Colonic mucosa (tissue), 4 donors: ENCODE measurements at regions not wholly inside any gene's neighbourhood (a gene's known extent, or its start where the extent isn't known, plus 50 kb on each side); places are given as distances from the start of the nearest gene placed in this dataset.

Source experiments
- DNase-seq: peaks from one replicate; pipeline ENCODE4 v3.0.0-alpha.2; 2020
- H3K27ac ChIP-seq: fragments of 200-600 bp; one replicate; pipeline ENCODE4 v1.8.0; 2021
- H3K27me3 ChIP-seq: fragments of 200-600 bp; one replicate; pipeline ENCODE4 v1.8.0; 2021
- H3K36me3 ChIP-seq: fragments of 200-600 bp; one replicate; pipeline ENCODE4 v1.8.0; 2021
- H3K4me1 ChIP-seq: fragments of 200-600 bp; one replicate; pipeline ENCODE4 v1.8.0; 2021; ENCODE audit warnings: mild to moderate bottlenecking
- H3K4me3 ChIP-seq: fragments of 200-600 bp; one replicate; pipeline ENCODE4 v1.8.0; 2021
- H3K9ac ChIP-seq, 2 donors: one replicate each; pipeline ENCODE4 v1.7.0; 2013; ENCODE audit warnings: control low read depth in 2 of 2, low read depth in 2 of 2, low read length in 2 of 2
- H3K9me3 ChIP-seq: fragments of 200-600 bp; one replicate; pipeline ENCODE4 v1.8.0; 2021
- intact Hi-C: fragments of 100-400 bp; cut with DNase I; formaldehyde crosslinking; loops from one replicate; pipeline ENCODE4 v1.14.1; 2022
- TF ChIP-seq, protein P1 (sequence below): fragments of 200-600 bp; IDR thresholded peaks from one replicate; pipeline ENCODE4 v1.8.0; 2022; ENCODE audit warnings: antibody characterized with exemption, mild to moderate bottlenecking
- donor health status: healthy.
- donor health status: DM: no; HTN: no; CAD: no.
- donor health status: DM: no; HTN: no; CAD: no.

DNA sequence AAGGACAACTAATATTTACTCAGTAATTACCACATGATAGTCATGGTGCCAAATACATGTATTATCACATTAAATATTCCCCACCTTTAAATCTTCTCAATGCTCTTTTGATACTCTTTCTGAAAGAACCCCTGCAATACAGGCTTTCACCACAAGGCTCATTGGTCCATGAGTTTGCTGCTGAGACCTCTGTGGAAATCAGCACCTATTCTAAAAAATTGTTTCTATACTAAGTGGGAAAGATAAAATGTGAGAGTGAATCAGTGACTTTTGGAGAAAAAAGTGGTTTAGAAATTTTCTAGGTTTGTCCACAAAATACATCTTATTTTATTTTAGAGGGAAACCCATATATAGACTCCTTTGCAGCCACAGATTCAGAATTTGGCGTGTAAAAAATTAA is 257.3 kb downstream of the ZIC3 start:
- Histone ChIP-seq H3K9ac (no peak overlapping the region), H3K36me3 (no peaks in the 10 kb centered on the region), H3K4me1 (no peaks in the 10 kb centered on the region), H3K9me3 (no peaks in the 10 kb centered on the region), H3K4me3 (no peak overlapping the region), H3K27ac (no peak overlapping the region), H3K27me3 (no peaks in the 10 kb centered on the region)
- intact Hi-C loops: no loop called here
- TF ChIP-seq, protein P1, sequence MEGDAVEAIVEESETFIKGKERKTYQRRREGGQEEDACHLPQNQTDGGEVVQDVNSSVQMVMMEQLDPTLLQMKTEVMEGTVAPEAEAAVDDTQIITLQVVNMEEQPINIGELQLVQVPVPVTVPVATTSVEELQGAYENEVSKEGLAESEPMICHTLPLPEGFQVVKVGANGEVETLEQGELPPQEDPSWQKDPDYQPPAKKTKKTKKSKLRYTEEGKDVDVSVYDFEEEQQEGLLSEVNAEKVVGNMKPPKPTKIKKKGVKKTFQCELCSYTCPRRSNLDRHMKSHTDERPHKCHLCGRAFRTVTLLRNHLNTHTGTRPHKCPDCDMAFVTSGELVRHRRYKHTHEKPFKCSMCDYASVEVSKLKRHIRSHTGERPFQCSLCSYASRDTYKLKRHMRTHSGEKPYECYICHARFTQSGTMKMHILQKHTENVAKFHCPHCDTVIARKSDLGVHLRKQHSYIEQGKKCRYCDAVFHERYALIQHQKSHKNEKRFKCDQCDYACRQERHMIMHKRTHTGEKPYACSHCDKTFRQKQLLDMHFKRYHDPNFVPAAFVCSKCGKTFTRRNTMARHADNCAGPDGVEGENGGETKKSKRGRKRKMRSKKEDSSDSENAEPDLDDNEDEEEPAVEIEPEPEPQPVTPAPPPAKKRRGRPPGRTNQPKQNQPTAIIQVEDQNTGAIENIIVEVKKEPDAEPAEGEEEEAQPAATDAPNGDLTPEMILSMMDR: no peak
- no peak for DNase-seq

- DNase-seq: no peak
- intact Hi-C loops: no loop called here
- TF ChIP-seq, protein P1: no peak
- Histone ChIP-seq H3K27me3 (no peaks in the 10 kb centered on the region), H3K36me3 (no peaks in the 10 kb centered on the region), H3K9ac (no peak overlapping the region), H3K9me3 (no peaks in the 10 kb centered on the region), H3K4me1 (no peaks in the 10 kb centered on the region), H3K4me3 (no peak overlapping the region), H3K27ac (no peak overlapping the region)
These were observed 281.4 kb downstream of the ZIC3 start for GRCh38 chrX:137847376-137847775.

GRCh38 chrX:137848266-137848905 is 282.5 kb downstream of the ZIC3 start:
- DNase-seq: no peak
- Histone ChIP-seq H3K27ac (no peak overlapping the region), H3K4me1 (no peaks in the 10 kb centered on the region), H3K27me3 (no peaks in the 10 kb centered on the region), H3K9me3 (no peaks in the 10 kb centered on the region), H3K4me3 (no peak overlapping the region), H3K36me3 (no peaks in the 10 kb centered on the region), H3K9ac (no peak overlapping the region)
- TF ChIP-seq, protein P1: no peak
- intact Hi-C loops: no loop called here

DNA sequence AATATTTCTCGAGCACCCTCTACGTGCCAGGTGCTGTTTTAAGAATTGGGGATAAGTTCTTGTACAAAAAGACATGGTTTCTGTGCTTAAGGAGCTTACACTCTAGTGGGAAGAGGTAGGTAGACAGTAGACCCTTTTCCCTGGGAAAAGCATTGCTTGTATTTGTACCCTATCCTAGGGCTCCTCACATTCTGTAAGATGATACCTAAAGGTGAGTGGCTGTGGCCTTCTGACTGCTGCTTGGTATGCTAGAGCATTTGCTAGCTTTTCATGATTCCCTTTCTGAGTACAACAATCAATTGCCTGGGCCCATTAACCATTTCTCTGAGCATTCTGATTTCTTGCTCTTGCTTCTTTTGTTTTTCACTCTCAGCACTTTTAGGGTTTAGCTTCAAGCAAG is 286.6 kb downstream of the ZIC3 start:
- no peak overlapping the region for H3K4me3 ChIP-seq
- H3K4me1 ChIP-seq: no peaks in the 10 kb centered on the region
- TF ChIP-seq, protein P1: no peak
- H3K27me3 ChIP-seq: no peaks in the 10 kb centered on the region
- H3K9me3 ChIP-seq: no peaks in the 10 kb centered on the region
- H3K9ac ChIP-seq: no peak overlapping the region
- no peak for DNase-seq
- intact Hi-C loops: no loop called here
- H3K27ac ChIP-seq: no peak overlapping the region
- H3K36me3 ChIP-seq: no peaks in the 10 kb centered on the region

GRCh38 chrX:137855490-137855889 is 289.6 kb downstream of the ZIC3 start:
- Histone ChIP-seq H3K4me1 (no peaks in the 10 kb centered on the region), H3K27me3 (no peaks in the 10 kb centered on the region), H3K27ac (no peak overlapping the region), H3K4me3 (no peak overlapping the region), H3K36me3 (no peaks in the 10 kb centered on the region), H3K9me3 (no peaks in the 10 kb centered on the region), H3K9ac (no peak overlapping the region)
- intact Hi-C loops: no loop called here
- TF ChIP-seq, protein P1: no peak
- DNase-seq: no peak
